Tibial nerve (tissue), 4 donors: ENCODE measurements at regions not wholly inside any gene's neighbourhood (a gene's known extent, or its start where the extent isn't known, plus 50 kb on each side); places are given as distances from the start of the nearest gene placed in this dataset.

Experiments used
- DNase-seq, 2 donors: peaks; one replicate each; pipeline ENCODE4 v3.0.0-alpha.2; 2019; ENCODE audit warnings: low spot score in 2 of 2
- H3K27ac ChIP-seq, 4 donors: fragments of 200-600 bp; sonication (generic) in 3 of 4; one replicate each; pipeline ENCODE4 v1.5.1; 2017 to 2019; ENCODE audit warnings: mild to moderate bottlenecking in 1 of 4
- H3K27me3 ChIP-seq, 2 donors: fragments of 200-600 bp; sonication (generic) in 1 of 2; one replicate each; pipeline versions ENCODE4 v1.5.1 to v1.6.0; 2017 to 2019
- H3K36me3 ChIP-seq, 3 donors: fragments of 200-600 bp; sonication (generic); one replicate each; pipeline ENCODE4 v1.5.1; 2018 to 2019
- H3K4me1 ChIP-seq, 4 donors: fragments of 200-600 bp; sonication (generic) in 3 of 4; one replicate each; pipeline ENCODE4 v1.5.1; 2017 to 2019
- H3K4me3 ChIP-seq, 4 donors: fragments of 200-600 bp; sonication (generic) in 3 of 4; one replicate each; pipeline ENCODE4 v1.5.1; 2017 to 2019; ENCODE audit warnings: mild to moderate bottlenecking in 1 of 4, moderate library complexity in 1 of 4
- H3K9me3 ChIP-seq, 4 donors: fragments of 200-600 bp; sonication (generic) in 3 of 4; one replicate each; pipeline ENCODE4 v1.5.1; 2017 to 2019
- EP300 ChIP-seq, 2 donors: sonication (generic); formaldehyde crosslinking; IDR thresholded peaks; one replicate each; pipeline ENCODE4 v1.6.1; 2017; ENCODE audit warnings: antibody characterized with exemption in 2 of 2, mild to moderate bottlenecking in 1 of 2
- POLR2A ChIP-seq, 2 donors: fragments of 450-650 bp; IDR thresholded peaks; one replicate each; pipeline ENCODE4 v1.6.1; 2017; ENCODE audit warnings: antibody characterized with exemption in 2 of 2, mild to moderate bottlenecking in 2 of 2, moderate library complexity in 2 of 2
- WGBS, 2 donors: methylation state at CpG; one replicate each; pipeline ENCODE4 v1.1.5; 2018; 5-methylcytosine and 5-hydroxymethylcytosine counted together
- TF ChIP-seq, protein P1 (sequence below), 5 experiments: fragments of 200-600 bp in 3 of 5; fragments of 450-650 bp in 2 of 5; sonication (generic) in 3 of 5; IDR thresholded peaks; one replicate each; pipeline ENCODE4 v1.5.1; 2016 to 2019; ENCODE audit warnings: antibody characterized with exemption in 5 of 5, mild to moderate bottlenecking in 3 of 5, moderate library complexity in 2 of 5

DNA sequence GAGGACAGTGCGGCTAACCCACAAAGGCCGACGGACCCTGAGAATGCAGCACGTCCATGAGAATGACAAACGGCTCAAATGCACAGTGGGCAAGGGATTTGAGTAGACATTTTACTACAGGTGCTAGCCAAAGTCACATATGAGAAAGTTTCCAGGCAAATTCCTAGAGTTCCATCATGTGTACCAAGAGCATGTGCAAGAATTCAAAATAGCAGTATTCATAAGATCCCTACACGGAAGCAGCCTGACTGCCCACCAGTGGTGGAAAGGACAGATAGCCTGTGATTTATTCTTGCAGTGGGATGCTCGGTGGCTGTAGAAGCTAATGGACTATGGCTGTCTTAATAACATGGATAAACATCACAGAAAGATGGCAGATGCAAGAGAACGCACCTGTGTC, 68.0 kb downstream of the RGS12 start:
- H3K9me3 ChIP-seq = peaks cover 0 to 11% (median 0%) of the 10 kb centered on the region in 4 donors
- no peak overlapping the region for H3K27ac ChIP-seq
- H3K36me3 ChIP-seq = no peaks in the 10 kb centered on the region
- H3K27me3 ChIP-seq = no peaks in the 10 kb centered on the region
- DNase-seq = no peak
- peaks cover 0 to 4% (median 0%) of the 10 kb centered on the region in 4 donors for H3K4me1 ChIP-seq
- no peak overlapping the region for H3K4me3 ChIP-seq
- no peak for TF ChIP-seq POLR2A (IDR thresholded peaks at IDR 0.05)
- 84 to 88% methylated on average over 8 of the region's 8 CpGs for WGBS, 2 donors

GRCh38 chr4:3361406-3361805, 68.6 kb downstream of the RGS12 start:
- TF ChIP-seq EP300 (IDR thresholded peaks at IDR 0.05) (no peak), POLR2A (IDR thresholded peaks at IDR 0.05) (no peak)
- TF ChIP-seq, protein P1, sequence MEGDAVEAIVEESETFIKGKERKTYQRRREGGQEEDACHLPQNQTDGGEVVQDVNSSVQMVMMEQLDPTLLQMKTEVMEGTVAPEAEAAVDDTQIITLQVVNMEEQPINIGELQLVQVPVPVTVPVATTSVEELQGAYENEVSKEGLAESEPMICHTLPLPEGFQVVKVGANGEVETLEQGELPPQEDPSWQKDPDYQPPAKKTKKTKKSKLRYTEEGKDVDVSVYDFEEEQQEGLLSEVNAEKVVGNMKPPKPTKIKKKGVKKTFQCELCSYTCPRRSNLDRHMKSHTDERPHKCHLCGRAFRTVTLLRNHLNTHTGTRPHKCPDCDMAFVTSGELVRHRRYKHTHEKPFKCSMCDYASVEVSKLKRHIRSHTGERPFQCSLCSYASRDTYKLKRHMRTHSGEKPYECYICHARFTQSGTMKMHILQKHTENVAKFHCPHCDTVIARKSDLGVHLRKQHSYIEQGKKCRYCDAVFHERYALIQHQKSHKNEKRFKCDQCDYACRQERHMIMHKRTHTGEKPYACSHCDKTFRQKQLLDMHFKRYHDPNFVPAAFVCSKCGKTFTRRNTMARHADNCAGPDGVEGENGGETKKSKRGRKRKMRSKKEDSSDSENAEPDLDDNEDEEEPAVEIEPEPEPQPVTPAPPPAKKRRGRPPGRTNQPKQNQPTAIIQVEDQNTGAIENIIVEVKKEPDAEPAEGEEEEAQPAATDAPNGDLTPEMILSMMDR (IDR thresholded peaks at IDR 0.05) = no peak
- no peak for DNase-seq
- Histone ChIP-seq H3K27me3 (no peaks in the 10 kb centered on the region), H3K4me3 (no peak overlapping the region), H3K27ac (no peak overlapping the region), H3K4me1 (peaks cover 0 to 4% (median 0%) of the 10 kb centered on the region in 4 donors), H3K9me3 (peaks cover 0 to 11% (median 0%) of the 10 kb centered on the region in 4 donors), H3K36me3 (no peaks in the 10 kb centered on the region)
- 90 to 95% methylated on average over 12 of the region's 12 CpGs for WGBS, 2 donors

DNA sequence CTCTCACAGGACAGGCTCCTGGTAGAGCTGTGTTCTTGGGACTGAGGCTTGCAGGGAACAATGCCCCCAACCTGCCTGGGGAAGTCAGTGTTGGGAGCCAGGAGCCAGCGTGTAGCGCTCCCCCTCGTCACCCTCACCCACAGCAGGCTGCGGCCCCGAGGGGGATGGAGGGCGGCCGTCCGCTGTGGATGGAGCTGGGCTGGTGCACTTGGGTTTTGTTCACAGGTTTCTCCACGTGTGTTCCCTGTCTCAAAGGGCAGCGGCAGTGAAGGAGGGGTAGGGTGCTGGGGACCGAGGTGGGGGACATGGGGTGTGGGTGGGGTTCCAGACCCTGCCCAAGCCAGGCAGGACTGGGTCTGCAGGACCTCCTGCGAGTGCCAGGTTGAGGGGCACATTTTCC, 69.1 kb downstream of the RGS12 start:
- no peak for TF ChIP-seq EP300 (IDR thresholded peaks at IDR 0.05)
- no peak for TF ChIP-seq POLR2A (IDR thresholded peaks at IDR 0.05)
- 91 to 93% methylated on average over 12 of the region's 12 CpGs for WGBS, 2 donors
- peaks cover 0 to 4% (median 0%) of the 10 kb centered on the region in 4 donors for H3K4me1 ChIP-seq
- no peaks in the 10 kb centered on the region for H3K27me3 ChIP-seq
- no peak overlapping the region for H3K27ac ChIP-seq
- peaks cover 0 to 11% (median 0%) of the 10 kb centered on the region in 4 donors for H3K9me3 ChIP-seq
- H3K4me3 ChIP-seq = no peak overlapping the region
- DNase-seq = no peak
- no peaks in the 10 kb centered on the region for H3K36me3 ChIP-seq

DNA sequence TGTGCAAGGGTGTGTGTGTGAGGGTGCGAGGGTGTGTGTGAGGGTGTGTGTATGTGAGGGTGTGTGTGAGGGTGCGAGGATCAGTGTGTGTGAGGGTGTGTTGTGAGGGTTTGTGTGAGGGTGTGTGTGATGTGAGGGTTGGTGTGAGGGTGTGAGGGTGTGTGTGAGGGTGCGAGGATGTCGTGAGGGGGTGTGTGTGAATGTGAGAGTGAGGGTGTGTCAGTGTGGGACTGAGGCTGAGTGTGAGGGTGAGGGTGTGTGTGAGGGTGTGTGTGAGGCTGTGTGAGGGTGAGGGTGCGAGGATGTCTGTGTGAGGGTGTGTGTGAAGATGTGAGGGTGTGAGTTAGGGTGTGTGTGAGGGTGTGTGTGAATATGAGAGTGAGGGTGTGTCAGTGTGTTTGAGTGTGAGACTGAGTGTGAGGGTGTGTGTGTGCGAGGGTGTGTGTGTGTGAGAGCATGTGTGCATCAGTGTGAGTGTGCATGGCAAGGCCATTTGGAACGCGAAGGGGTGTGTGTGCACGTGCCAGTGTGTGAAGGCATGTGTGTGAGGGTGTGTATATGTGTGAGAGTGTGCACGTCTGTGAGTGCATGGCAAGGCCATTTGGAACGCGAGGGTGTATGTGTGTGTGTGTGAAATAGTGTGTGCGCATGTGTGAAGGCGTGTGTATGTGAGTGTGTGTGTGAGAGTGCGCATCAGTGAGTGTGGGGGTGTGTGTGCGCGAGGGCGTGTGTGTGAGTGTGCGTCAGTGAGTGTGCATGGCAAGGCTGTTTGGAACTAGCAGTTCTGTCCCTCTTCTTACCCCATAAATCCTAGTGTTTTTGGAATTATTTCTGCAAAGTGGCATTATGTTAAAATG, 69.8 kb downstream of the RGS12 start:
- no peak for DNase-seq
- TF ChIP-seq POLR2A (IDR thresholded peaks at IDR 0.05) (no peak), EP300 (IDR thresholded peaks at IDR 0.05) (no peak)
- TF ChIP-seq, protein P1 (IDR thresholded peaks at IDR 0.05) = no peak
- WGBS, 2 donors = 93 to 96% methylated on average over 19 of the region's 19 CpGs

GRCh38 chr4:3363411-3364141, 70.8 kb downstream of the RGS12 start:
- no peaks in the 10 kb centered on the region for H3K27me3 ChIP-seq
- H3K4me1 ChIP-seq = peaks cover 0 to 4% (median 0%) of the 10 kb centered on the region in 4 donors
- WGBS, 2 donors = 69 to 82% methylated on average over 30 of the region's 30 CpGs
- H3K36me3 ChIP-seq = no peaks in the 10 kb centered on the region
- H3K4me3 ChIP-seq = no peak overlapping the region
- no peak overlapping the region for H3K27ac ChIP-seq
- TF ChIP-seq, protein P1 (IDR thresholded peaks at IDR 0.05) = no peak
- TF ChIP-seq EP300 (IDR thresholded peaks at IDR 0.05) = no peak
- no peak for TF ChIP-seq POLR2A (IDR thresholded peaks at IDR 0.05)
- no peak for DNase-seq
- no peaks in the 10 kb centered on the region for H3K9me3 ChIP-seq

More for the DNA sequence above, 69.8 kb downstream of the RGS12 start:
- Histone ChIP-seq H3K36me3 (no peaks in the 10 kb centered on the region), H3K4me1 (peaks cover 0 to 4% (median 0%) of the 10 kb centered on the region in 4 donors), H3K9me3 (peaks cover 0 to 6% (median 0%) of the 10 kb centered on the region in 4 donors), H3K27me3 (no peaks in the 10 kb centered on the region), H3K4me3 (no peak overlapping the region), H3K27ac (no peak overlapping the region)

DNA sequence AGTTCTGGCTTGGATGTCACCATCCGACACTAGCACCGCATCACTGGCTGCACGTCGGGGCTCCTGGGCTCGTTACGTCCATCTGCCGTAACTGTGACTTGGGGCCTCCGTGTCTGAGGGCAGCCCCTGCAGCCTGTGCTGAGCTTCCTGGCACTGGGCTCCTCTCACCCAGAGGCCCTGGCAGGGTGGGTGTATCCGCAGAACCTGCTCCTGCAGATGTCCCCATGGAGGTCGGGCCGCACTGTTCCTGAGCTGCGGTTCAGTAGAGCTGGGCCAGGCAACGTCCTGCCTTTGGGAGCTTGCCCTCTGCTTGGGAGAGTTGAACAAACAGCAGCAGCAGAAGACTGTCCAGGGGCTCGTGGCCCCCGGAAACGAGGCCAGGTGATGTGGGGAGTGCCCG, 71.4 kb downstream of the RGS12 start:
- 84 to 86% methylated on average over 17 of the region's 17 CpGs for WGBS, 2 donors
- TF ChIP-seq EP300 (IDR thresholded peaks at IDR 0.05) = no peak
- TF ChIP-seq, protein P1 (IDR thresholded peaks at IDR 0.05) = no peak
- TF ChIP-seq POLR2A (IDR thresholded peaks at IDR 0.05) = no peak
- Histone ChIP-seq H3K27me3 (no peaks in the 10 kb centered on the region), H3K9me3 (no peaks in the 10 kb centered on the region), H3K4me1 (peaks cover 0 to 10% (median 6%) of the 10 kb centered on the region in 4 donors), H3K36me3 (no peaks in the 10 kb centered on the region), H3K4me3 (no peak overlapping the region), H3K27ac (no peak overlapping the region)
- DNase-seq = no peak
